ENCODE measurements at regions not wholly inside any gene's neighbourhood (a gene's known extent, or its start where the extent isn't known, plus 50 kb on each side); places are given as distances from the start of the nearest gene placed in this dataset.

DNA sequence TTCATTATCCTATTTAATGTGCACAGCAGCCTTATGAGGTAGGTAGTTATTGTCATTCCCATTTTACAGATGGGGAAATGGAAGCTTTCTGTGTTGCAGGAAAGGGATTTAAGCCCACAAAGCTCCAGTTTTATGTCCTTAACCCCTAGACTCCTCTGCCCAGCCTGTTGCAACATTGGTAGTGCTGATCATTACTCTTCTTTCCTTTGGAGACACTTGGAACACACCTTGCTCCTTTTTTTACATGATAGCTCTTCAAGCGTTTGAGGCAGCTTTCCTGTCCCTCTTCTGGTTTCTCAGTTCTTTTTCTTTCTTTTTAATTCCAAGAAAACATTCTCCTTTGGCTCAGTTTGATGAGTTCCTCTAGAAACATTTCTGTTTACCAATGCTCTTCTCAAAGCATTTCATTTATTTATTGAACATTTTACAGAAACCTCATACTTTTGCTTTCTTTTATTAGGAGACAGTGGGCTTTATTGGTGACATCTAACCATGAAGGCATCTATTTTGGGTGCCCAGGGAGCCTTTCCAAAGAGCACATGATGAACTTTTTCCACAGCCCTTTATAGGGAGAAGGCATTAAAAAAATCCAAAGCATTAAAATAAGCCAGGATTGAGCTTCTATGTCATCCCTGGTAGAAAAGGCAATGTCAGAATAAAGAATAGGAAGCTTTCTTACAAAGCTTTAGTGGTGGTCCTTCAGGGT lies 218.0 kb downstream of the TMEM38B start:
- TF ChIP-seq POLR2A (IDR thresholded peaks at IDR 0.05) (no peak), CTCF (IDR thresholded peaks at IDR 0.05) (no peak)
- 59 to 73% methylated on average over 1 of the region's 1 CpG for WGBS, 2 donors
- H3K4me3 ChIP-seq (ENCODE audit: low read depth, poor library complexity, severe bottlenecking) = no peak overlapping the region
- no peak for DNase-seq (ENCODE audit: low spot score in 2 of 2)
- intact Hi-C loops (cut with DNase I; ENCODE audit: low total_unique reads) = no loop called here

GRCh38 chr9:105912863-105913516 lies 218.6 kb downstream of the TMEM38B start:
- intact Hi-C loops (cut with DNase I; ENCODE audit: low total_unique reads) = no loop called here
- no peak for DNase-seq (ENCODE audit: low spot score in 2 of 2)
- TF ChIP-seq POLR2A (IDR thresholded peaks at IDR 0.05) (no peak), CTCF (IDR thresholded peaks at IDR 0.05) (no peak)
- H3K4me3 ChIP-seq (ENCODE audit: low read depth, poor library complexity, severe bottlenecking) = no peak overlapping the region
- WGBS, 2 donors = 60 to 64% methylated on average over 8 of the region's 8 CpGs

DNA sequence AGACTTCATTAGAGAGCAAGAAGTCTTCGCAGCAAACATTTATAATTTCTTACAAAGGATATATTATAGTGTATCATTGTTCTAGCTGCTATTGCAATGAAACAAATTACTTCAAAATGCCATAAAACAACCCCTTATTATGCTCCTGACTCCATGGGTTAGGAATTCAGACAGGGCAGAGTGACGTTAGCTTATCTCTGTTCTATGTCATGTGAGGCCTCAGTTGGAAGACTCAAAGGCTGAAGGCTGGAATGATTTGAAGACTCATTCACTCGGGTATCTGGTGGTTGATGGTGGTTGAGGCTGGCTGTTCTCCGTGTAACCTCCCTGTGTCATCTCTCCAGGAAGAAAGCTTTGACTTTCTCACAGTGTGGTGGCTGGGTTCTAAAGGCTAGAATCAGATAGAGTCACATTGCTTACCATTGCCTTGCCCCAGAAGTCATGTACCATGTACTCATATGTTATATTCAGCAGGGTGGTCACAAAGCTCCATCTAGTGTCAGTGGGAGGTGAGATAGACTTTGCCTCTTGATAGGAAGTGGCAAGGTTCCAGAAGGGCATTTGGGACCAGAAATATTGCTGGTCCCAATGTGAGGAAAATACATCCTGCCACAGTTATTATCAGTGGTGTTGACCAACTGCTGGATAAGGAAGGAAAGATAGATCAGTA lies 226.9 kb downstream of the TMEM38B start:
- TF ChIP-seq POLR2A (IDR thresholded peaks at IDR 0.05) (no peak), CTCF (IDR thresholded peaks at IDR 0.05) (no peak)
- no peak for DNase-seq (ENCODE audit: low spot score in 2 of 2)
- 64 to 66% methylated on average over 4 of the region's 4 CpGs for WGBS, 2 donors
- intact Hi-C loops (cut with DNase I; ENCODE audit: low total_unique reads) = no loop called here
- H3K4me3 ChIP-seq (ENCODE audit: low read depth, poor library complexity, severe bottlenecking) = no peak overlapping the region

DNA sequence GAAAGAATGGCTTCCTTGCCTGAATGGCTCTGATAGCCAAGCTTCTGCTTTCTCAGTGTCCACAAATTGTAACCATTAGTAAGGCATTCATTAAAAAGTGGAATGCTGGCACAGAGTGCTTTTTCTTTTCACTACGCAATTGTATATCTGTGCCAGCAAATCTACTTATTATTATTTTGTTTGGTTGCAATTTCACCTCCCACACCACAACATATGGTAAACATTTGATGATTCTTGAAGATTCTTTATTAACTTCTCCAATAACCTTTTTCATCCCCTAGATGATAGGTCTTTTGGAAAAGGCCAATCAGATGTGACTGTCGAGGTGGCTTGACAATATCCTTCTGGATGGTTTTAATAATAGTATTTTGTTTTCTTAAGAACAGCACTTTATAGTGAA lies 234.1 kb downstream of the TMEM38B start:
- intact Hi-C loops (cut with DNase I; ENCODE audit: low total_unique reads) = no loop called here
- no peak for TF ChIP-seq POLR2A (IDR thresholded peaks at IDR 0.05)
- no peak for TF ChIP-seq CTCF (IDR thresholded peaks at IDR 0.05)
- WGBS, 2 donors = 55 to 66% methylated on average over 2 of the region's 2 CpGs
- no peak for DNase-seq (ENCODE audit: low spot score in 2 of 2)
- H3K4me3 ChIP-seq (ENCODE audit: low read depth, poor library complexity, severe bottlenecking) = no peak overlapping the region

GRCh38 chr9:105930011-105930627 lies 235.8 kb downstream of the TMEM38B start:
- WGBS, 2 donors = 56 to 60% methylated on average over 5 of the region's 5 CpGs
- no peak for DNase-seq (ENCODE audit: low spot score in 2 of 2)
- TF ChIP-seq CTCF (IDR thresholded peaks at IDR 0.05) = no peak
- intact Hi-C loops (cut with DNase I; ENCODE audit: low total_unique reads) = no loop called here
- no peak overlapping the region for H3K4me3 ChIP-seq (ENCODE audit: low read depth, poor library complexity, severe bottlenecking)

Data from lower leg skin (tissue), 4 donors.